ENCODE measurements at regions not wholly inside any gene's neighbourhood (a gene's known extent, or its start where the extent isn't known, plus 50 kb on each side); places are given as distances from the start of the nearest gene placed in this dataset.

- no peak overlapping the region for H3K4me3 ChIP-seq
- 76 to 83% methylated on average over 2 of the region's 2 CpGs for WGBS, 2 donors (ENCODE audit: low coverage in 1 of 2)
- H3K27me3 ChIP-seq: no peaks in the 10 kb centered on the region
- no peak for TF ChIP-seq POLR2A (IDR thresholded peaks at IDR 0.05)
- TF ChIP-seq CTCF (IDR thresholded peaks at IDR 0.05): no peak
- TF ChIP-seq EP300 (IDR thresholded peaks at IDR 0.05; ENCODE audit: low read depth): no peak
- TF ChIP-seq POLR2AphosphoS5 (IDR thresholded peaks at IDR 0.05): no peak
- no peaks in the 10 kb centered on the region for H3K36me3 ChIP-seq
- intact Hi-C loops (cut with DNase I; ENCODE audit: low total_unique reads) (no loop called here), in situ Hi-C loops (cut with MboI; ENCODE audit: low pct_ligation_motif_present in 1 of 4, low pct_unique_long_range_greater_than_20kb in 1 of 4, low sequenced_read_pairs in 3 of 4) (no loop called here)
- peaks cover 0 to 4% (median 0%) of the 10 kb centered on the region in 4 donors for H3K4me1 ChIP-seq
- H3K27ac ChIP-seq: no peak overlapping the region
- DNase-seq: no peak
- no peaks in the 10 kb centered on the region for H3K9me3 ChIP-seq
Observed at GRCh38 chr4:113828702-113829101, 67.2 kb upstream of the CAMK2D start.

GRCh38 chr4:113827285-113827684, 65.7 kb upstream of the CAMK2D start:
- H3K4me3 ChIP-seq: no peak overlapping the region
- no peak overlapping the region for H3K27ac ChIP-seq
- no peaks in the 10 kb centered on the region for H3K27me3 ChIP-seq
- H3K9me3 ChIP-seq: no peaks in the 10 kb centered on the region
- 90 to 91% methylated on average over 2 of the region's 2 CpGs for WGBS, 2 donors (ENCODE audit: low coverage in 1 of 2)
- intact Hi-C loops (cut with DNase I; ENCODE audit: low total_unique reads): no loop called here
- peaks cover 0 to 7% (median 0%) of the 10 kb centered on the region in 4 donors for H3K4me1 ChIP-seq
- no peak for DNase-seq
- H3K36me3 ChIP-seq: no peaks in the 10 kb centered on the region
- in situ Hi-C loops (cut with MboI; ENCODE audit: low pct_ligation_motif_present in 1 of 4, low pct_unique_long_range_greater_than_20kb in 1 of 4, low sequenced_read_pairs in 3 of 4): no loop called here
- TF ChIP-seq CTCF (IDR thresholded peaks at IDR 0.05) (no peak), POLR2A (IDR thresholded peaks at IDR 0.05) (no peak), EP300 (IDR thresholded peaks at IDR 0.05; ENCODE audit: low read depth) (no peak), POLR2AphosphoS5 (IDR thresholded peaks at IDR 0.05) (no peak)

GRCh38 chr4:113826421-113826820, 64.9 kb upstream of the CAMK2D start:
- Histone ChIP-seq H3K9me3 (no peaks in the 10 kb centered on the region), H3K27ac (no peak overlapping the region), H3K36me3 (no peaks in the 10 kb centered on the region), H3K4me3 (no peak overlapping the region), H3K4me1 (peaks cover 0 to 7% (median 0%) of the 10 kb centered on the region in 4 donors), H3K27me3 (no peaks in the 10 kb centered on the region)
- TF ChIP-seq CTCF (IDR thresholded peaks at IDR 0.05): no peak
- in situ Hi-C loops (cut with MboI; ENCODE audit: low pct_ligation_motif_present in 1 of 4, low pct_unique_long_range_greater_than_20kb in 1 of 4, low sequenced_read_pairs in 3 of 4) (no loop called here), intact Hi-C loops (cut with DNase I; ENCODE audit: low total_unique reads) (no loop called here)
- 69 to 75% methylated on average over 2 of the region's 2 CpGs for WGBS, 2 donors (ENCODE audit: low coverage in 1 of 2)
- DNase-seq: no peak

- Histone ChIP-seq H3K4me3 (no peak overlapping the region), H3K27me3 (no peaks in the 10 kb centered on the region), H3K4me1 (peaks cover 0 to 12% (median 0%) of the 10 kb centered on the region in 4 donors), H3K36me3 (no peaks in the 10 kb centered on the region), H3K9me3 (no peaks in the 10 kb centered on the region), H3K27ac (no peak overlapping the region)
- peak; percentile 10 for DNase-seq
- TF ChIP-seq CTCF (IDR thresholded peaks at IDR 0.05) (no peak), POLR2AphosphoS5 (IDR thresholded peaks at IDR 0.05) (no peak), POLR2A (IDR thresholded peaks at IDR 0.05) (no peak), EP300 (IDR thresholded peaks at IDR 0.05; ENCODE audit: low read depth) (no peak)
- in situ Hi-C loops (cut with MboI; ENCODE audit: low pct_ligation_motif_present in 1 of 4, low pct_unique_long_range_greater_than_20kb in 1 of 4, low sequenced_read_pairs in 3 of 4) (no loop called here), intact Hi-C loops (cut with DNase I; ENCODE audit: low total_unique reads) (no loop called here)
- 62 to 68% methylated on average over 1 of the region's 1 CpG for WGBS, 2 donors (ENCODE audit: low coverage in 1 of 2)
Observed at GRCh38 chr4:113825272-113825671, 63.7 kb upstream of the CAMK2D start.

Measured in transverse colon (tissue), 4 donors.